ENCODE measurements at regions not wholly inside any gene's neighbourhood (a gene's known extent, or its start where the extent isn't known, plus 50 kb on each side); places are given as distances from the start of the nearest gene placed in this dataset.
"Not testable (repeated sequence)": the region's sequence is repeated elsewhere in the genome, so short reads cannot be mapped to it uniquely, and the experiment has no call there.

GRCh38 chr14:37650356-37651037, 55.1 kb downstream of the TTC6 start:
- Mint-ChIP-seq H3K4me3 (no peak overlapping the region), H3K27ac (no peak overlapping the region), H3K9me3 (peaks cover 0 to 2% (median 1%) of the 10 kb centered on the region in 3 donors), H3K36me3 (no peaks in the 10 kb centered on the region), H3K4me1 (no peaks in the 10 kb centered on the region), H3K27me3 (no peaks in the 10 kb centered on the region)

- H3K4me3 Mint-ChIP-seq, result no peak overlapping the region
- no peak overlapping the region for H3K27ac Mint-ChIP-seq
- H3K36me3 Mint-ChIP-seq, result no peaks in the 10 kb centered on the region
- H3K27me3 Mint-ChIP-seq, result no peaks in the 10 kb centered on the region
- peaks cover 0 to 6% (median 2%) of the 10 kb centered on the region in 3 donors for H3K9me3 Mint-ChIP-seq
- no peaks in the 10 kb centered on the region for H3K4me1 Mint-ChIP-seq
These were observed 56.6 kb downstream of the TTC6 start for GRCh38 chr14:37652042-37652441.

- H3K27me3 Mint-ChIP-seq, result no peaks in the 10 kb centered on the region
- no peak overlapping the region for H3K27ac Mint-ChIP-seq
- H3K4me3 Mint-ChIP-seq, result no peak overlapping the region
- no peaks in the 10 kb centered on the region for H3K36me3 Mint-ChIP-seq
- peaks cover 2 to 9% (median 5%) of the 10 kb centered on the region in 3 donors for H3K9me3 Mint-ChIP-seq
- H3K4me1 Mint-ChIP-seq, result no peaks in the 10 kb centered on the region
These were observed 60.0 kb downstream of the TTC6 start for GRCh38 chr14:37655418-37655817.

DNA sequence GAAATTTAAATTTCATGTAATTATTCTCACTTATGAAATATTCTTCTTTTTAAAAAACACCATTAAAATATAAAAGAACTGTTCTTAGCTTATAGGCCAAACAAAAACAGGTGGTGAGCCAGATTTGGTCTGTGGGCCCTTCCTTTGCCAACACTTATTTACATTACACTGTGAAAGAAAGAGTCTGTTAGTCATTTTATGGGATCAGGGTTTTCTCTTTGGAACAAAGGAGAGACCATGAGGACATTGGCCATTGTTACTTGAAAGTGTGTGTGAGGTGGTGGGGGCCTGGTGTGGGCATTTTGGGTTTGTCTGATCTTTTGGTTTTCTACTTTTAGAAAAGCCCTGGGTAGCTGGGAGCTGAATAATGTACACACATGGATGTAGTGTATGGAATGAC, 62.7 kb downstream of the TTC6 start:
- H3K27me3 Mint-ChIP-seq, result no peaks in the 10 kb centered on the region
- no peaks in the 10 kb centered on the region for H3K36me3 Mint-ChIP-seq
- H3K4me1 Mint-ChIP-seq, result no peaks in the 10 kb centered on the region
- H3K4me3 Mint-ChIP-seq, result no peak overlapping the region
- H3K9me3 Mint-ChIP-seq, result peaks cover 7 to 9% (median 8%) of the 10 kb centered on the region in 3 donors
- no peak overlapping the region for H3K27ac Mint-ChIP-seq

DNA sequence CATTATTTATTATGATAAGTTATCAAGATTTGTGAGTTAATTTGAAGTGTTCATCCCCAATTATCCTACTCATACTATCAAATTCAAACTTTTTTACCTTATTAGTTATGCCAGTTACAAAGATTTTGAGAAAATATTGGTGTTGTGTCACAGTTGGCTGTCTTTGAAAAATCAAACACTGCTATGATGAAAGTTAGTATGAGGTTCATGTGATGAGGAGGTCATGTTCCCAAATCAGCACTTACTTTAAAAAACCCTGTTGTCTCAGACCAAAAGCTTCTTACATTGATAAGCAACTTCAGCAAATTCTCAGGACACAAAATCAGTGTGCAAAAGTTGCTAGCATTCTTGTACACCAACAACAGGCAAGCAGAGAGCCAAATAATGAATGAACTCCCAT, 68.1 kb downstream of the TTC6 start:
- Mint-ChIP-seq H3K9me3 (peaks cover 5 to 8% (median 7%) of the 10 kb centered on the region in 3 donors), H3K27ac (no peak overlapping the region), H3K4me1 (peaks cover 0 to 2% (median 0%) of the 10 kb centered on the region in 3 donors), H3K4me3 (no peak overlapping the region), H3K36me3 (no peaks in the 10 kb centered on the region), H3K27me3 (no peaks in the 10 kb centered on the region)

- no peaks in the 10 kb centered on the region for H3K36me3 Mint-ChIP-seq
- no peak overlapping the region for H3K27ac Mint-ChIP-seq
- H3K27me3 Mint-ChIP-seq, result no peaks in the 10 kb centered on the region
- peaks cover 4 to 15% (median 8%) of the 10 kb centered on the region in 3 donors for H3K9me3 Mint-ChIP-seq
- H3K4me3 Mint-ChIP-seq, result peak overlapping the region in 1 of 4 donors; percentile 52
- peaks cover 0 to 2% (median 0%) of the 10 kb centered on the region in 3 donors for H3K4me1 Mint-ChIP-seq
These were observed 70.0 kb downstream of the TTC6 start for GRCh38 chr14:37665479-37665878.

DNA sequence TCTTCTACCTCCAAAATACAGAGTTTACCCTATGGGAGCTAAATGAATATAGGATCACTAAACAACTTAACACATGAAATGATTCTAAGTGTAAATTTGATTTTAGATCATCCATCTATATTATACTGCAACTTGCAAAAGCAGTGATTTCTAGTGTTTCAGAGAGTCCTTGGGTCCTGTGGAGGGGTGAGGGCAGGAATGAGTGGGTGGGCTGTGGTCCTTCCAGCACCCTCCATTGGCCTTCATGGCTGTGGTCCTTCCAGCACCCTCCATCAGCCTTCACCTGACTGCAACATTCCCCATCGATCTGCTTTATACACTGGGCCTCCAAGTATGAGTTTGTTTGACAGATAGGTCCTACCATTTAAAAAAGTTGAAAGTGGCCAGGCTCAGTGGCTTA, 70.5 kb downstream of the TTC6 start:
- Mint-ChIP-seq H3K9me3 (peaks cover 2 to 15% (median 8%) of the 10 kb centered on the region in 3 donors), H3K36me3 (no peaks in the 10 kb centered on the region), H3K4me1 (peaks cover 0 to 2% (median 0%) of the 10 kb centered on the region in 3 donors), H3K27ac (no peak overlapping the region), H3K4me3 (no peak overlapping the region), H3K27me3 (no peaks in the 10 kb centered on the region)

GRCh38 chr14:37668646-37669045, 73.2 kb downstream of the TTC6 start:
- Mint-ChIP-seq H3K4me3 (no peak overlapping the region), H3K36me3 (no peaks in the 10 kb centered on the region), H3K27ac (no peak overlapping the region), H3K9me3 (peaks cover 2 to 15% (median 3%) of the 10 kb centered on the region in 3 donors), H3K27me3 (no peaks in the 10 kb centered on the region), H3K4me1 (peaks cover 0 to 2% (median 0%) of the 10 kb centered on the region in 3 donors)

DNA sequence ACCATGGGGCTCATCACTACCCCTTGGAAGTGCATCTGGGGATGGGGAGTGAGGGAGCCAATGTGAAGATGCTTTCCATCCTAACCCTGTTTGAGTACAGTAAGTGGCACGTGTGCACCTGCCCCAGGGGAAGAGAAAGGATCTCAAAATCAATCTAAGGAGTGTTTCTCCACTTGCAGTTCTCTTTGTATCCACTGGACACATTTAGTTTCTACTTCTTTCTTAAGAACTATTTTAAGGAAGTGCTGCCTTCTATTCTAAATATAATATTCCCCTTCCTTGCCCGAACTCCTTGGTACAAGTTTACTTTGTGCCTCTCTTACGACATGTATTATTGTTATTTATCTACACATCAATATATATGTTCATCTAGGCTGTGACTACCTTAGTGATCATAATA, 73.8 kb downstream of the TTC6 start:
- H3K9me3 Mint-ChIP-seq, result peaks cover 2 to 15% (median 3%) of the 10 kb centered on the region in 3 donors
- H3K36me3 Mint-ChIP-seq, result no peaks in the 10 kb centered on the region
- H3K27ac Mint-ChIP-seq, result no peak overlapping the region
- H3K4me3 Mint-ChIP-seq, result no peak overlapping the region
- H3K27me3 Mint-ChIP-seq, result no peaks in the 10 kb centered on the region
- no peaks in the 10 kb centered on the region for H3K4me1 Mint-ChIP-seq

- H3K4me3 Mint-ChIP-seq, result no peak overlapping the region
- no peak overlapping the region for H3K27ac Mint-ChIP-seq
- H3K36me3 Mint-ChIP-seq, result no peaks in the 10 kb centered on the region
- H3K4me1 Mint-ChIP-seq, result no peaks in the 10 kb centered on the region
- H3K27me3 Mint-ChIP-seq, result no peaks in the 10 kb centered on the region
- peaks cover 5 to 14% (median 12%) of the 10 kb centered on the region in 3 donors for H3K9me3 Mint-ChIP-seq
These were observed 78.0 kb downstream of the TTC6 start for GRCh38 chr14:37673439-37673838.

DNA sequence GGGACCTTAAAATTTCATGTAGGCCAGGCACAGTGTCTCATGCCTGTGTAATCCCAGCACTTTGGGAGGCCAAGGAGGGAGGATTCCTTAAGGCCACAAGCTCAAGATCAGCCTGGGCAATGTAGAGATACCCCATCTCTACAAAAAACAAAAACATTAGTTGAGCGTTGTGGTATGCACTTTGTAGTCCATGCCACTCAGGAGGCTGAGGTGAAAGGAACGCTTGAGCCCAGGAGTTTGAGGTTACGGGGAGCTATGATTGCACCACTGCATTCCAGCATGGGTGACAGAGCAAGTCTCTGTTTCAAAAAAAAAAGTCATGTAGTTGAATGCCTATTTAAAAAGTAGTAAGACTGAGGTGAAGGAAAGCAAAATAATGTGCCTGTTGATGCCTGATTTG, 83.5 kb downstream of the TTC6 start:
- H3K4me1 Mint-ChIP-seq, result no peaks in the 10 kb centered on the region
- peaks cover 2 to 10% (median 7%) of the 10 kb centered on the region in 3 donors for H3K9me3 Mint-ChIP-seq
- no peak overlapping the region for H3K4me3 Mint-ChIP-seq
- H3K36me3 Mint-ChIP-seq, result no peaks in the 10 kb centered on the region
- no peak overlapping the region for H3K27ac Mint-ChIP-seq
- H3K27me3 Mint-ChIP-seq, result no peaks in the 10 kb centered on the region

- H3K4me3 Mint-ChIP-seq, result no peak overlapping the region
- H3K27ac Mint-ChIP-seq, result no peak overlapping the region
- no peaks in the 10 kb centered on the region for H3K27me3 Mint-ChIP-seq
- peaks cover under 1 to 16% (median 4%) of the 10 kb centered on the region in 3 donors for H3K9me3 Mint-ChIP-seq
- no peaks in the 10 kb centered on the region for H3K36me3 Mint-ChIP-seq
- no peaks in the 10 kb centered on the region for H3K4me1 Mint-ChIP-seq
These were observed 86.1 kb downstream of the TTC6 start for GRCh38 chr14:37681486-37681885.

- not testable (repeated sequence) for H3K27ac Mint-ChIP-seq, H3K36me3 Mint-ChIP-seq, H3K4me1 Mint-ChIP-seq, H3K27me3 Mint-ChIP-seq, H3K4me3 Mint-ChIP-seq
- peaks cover 9 to 21% (median 13%) of the 10 kb centered on the region in 3 donors for H3K9me3 Mint-ChIP-seq
These were observed 97.3 kb downstream of the TTC6 start for GRCh38 chr14:37692680-37693079.

DNA sequence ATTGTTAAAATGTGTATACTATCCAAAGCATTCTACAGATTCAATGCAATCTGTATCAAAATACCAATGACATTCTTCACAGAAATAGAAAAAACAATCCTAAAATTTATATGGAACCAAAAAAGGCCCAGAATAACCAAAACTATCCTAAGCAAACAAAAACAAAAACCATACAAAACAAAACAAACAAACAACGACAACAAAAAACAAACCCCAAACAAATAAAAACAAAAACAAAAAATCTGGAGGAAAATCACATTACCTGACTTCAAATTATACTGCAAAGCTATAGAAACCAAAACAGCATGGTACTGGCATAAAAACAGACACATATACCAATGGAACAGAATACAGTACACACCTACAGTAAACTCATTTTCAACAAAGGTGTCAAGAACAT, 98.0 kb downstream of the TTC6 start:
- not testable (repeated sequence) for H3K36me3 Mint-ChIP-seq, H3K4me3 Mint-ChIP-seq, H3K27ac Mint-ChIP-seq, H3K27me3 Mint-ChIP-seq, H3K4me1 Mint-ChIP-seq
- peaks cover 9 to 21% (median 13%) of the 10 kb centered on the region in 3 donors for H3K9me3 Mint-ChIP-seq

GRCh38 chr14:37695866-37696265, 100.4 kb downstream of the TTC6 start:
- no peaks in the 10 kb centered on the region for H3K27me3 Mint-ChIP-seq
- peaks cover 7 to 22% (median 9%) of the 10 kb centered on the region in 3 donors for H3K9me3 Mint-ChIP-seq
- no peaks in the 10 kb centered on the region for H3K4me1 Mint-ChIP-seq
- H3K27ac Mint-ChIP-seq, result no peak overlapping the region
- H3K4me3 Mint-ChIP-seq, result no peak overlapping the region
- no peaks in the 10 kb centered on the region for H3K36me3 Mint-ChIP-seq

- H3K4me3 Mint-ChIP-seq, result no peak overlapping the region
- H3K36me3 Mint-ChIP-seq, result no peaks in the 10 kb centered on the region
- peaks cover 0 to 23% (median 4%) of the 10 kb centered on the region in 3 donors for H3K9me3 Mint-ChIP-seq
- H3K4me1 Mint-ChIP-seq, result no peaks in the 10 kb centered on the region
- H3K27me3 Mint-ChIP-seq, result no peaks in the 10 kb centered on the region
- H3K27ac Mint-ChIP-seq, result no peak overlapping the region
These were observed 102.2 kb downstream of the TTC6 start for GRCh38 chr14:37697489-37698121.
